RWPE2 (cell line): ENCODE measurements at regions not wholly inside any gene's neighbourhood (a gene's known extent, or its start where the extent isn't known, plus 50 kb on each side); places are given as distances from the start of the nearest gene placed in this dataset.
"Not testable (repeated sequence)": the region's sequence is repeated elsewhere in the genome, so short reads cannot be mapped to it uniquely, and the experiment has no call there.

ENCODE experiments used
- ATAC-seq: fragments of 200-7000 bp; cut with Tn5 transposase; 3 replicates; pipeline ENCODE4 v1.9.1; 2021; ENCODE audit warnings: low read depth
- DNase-seq: peaks from one replicate; pipeline ENCODE4 v3.0.0-alpha.2; 2020; ENCODE audit warnings: low spot score
- H3K27ac ChIP-seq: fragments of 450-650 bp; 2 replicates; pipeline ENCODE4 v1.5.1; 2017; ENCODE audit warnings: mild to moderate bottlenecking; ENCODE audit not compliant: poor library complexity, severe bottlenecking
- H3K27me3 ChIP-seq: fragments of 250-450 bp; sonication (Bioruptor Pico); 2 replicates; pipeline ENCODE4 v1.5.1; 2021; ENCODE audit warnings: mild to moderate bottlenecking, moderate library complexity; ENCODE audit not compliant: insufficient read depth, poor library complexity, severe bottlenecking
- H3K36me3 ChIP-seq: fragments of 250-450 bp; sonication (Bioruptor Pico); 2 replicates; pipeline ENCODE4 v1.5.1; 2020; ENCODE audit warnings: low read depth, mild to moderate bottlenecking, moderate library complexity
- H3K4me1 ChIP-seq: fragments of 250-450 bp; sonication (Bioruptor Pico); 2 replicates; pipeline ENCODE4 v1.5.1; 2021; ENCODE audit warnings: mild to moderate bottlenecking, moderate library complexity; ENCODE audit not compliant: insufficient read depth, poor library complexity, severe bottlenecking
- H3K4me3 ChIP-seq: fragments of 250-450 bp; sonication (Bioruptor Pico); 2 replicates; pipeline ENCODE4 v1.5.1; 2021; ENCODE audit warnings: mild to moderate bottlenecking, moderate library complexity; ENCODE audit not compliant: severe bottlenecking
- H3K9me3 ChIP-seq: fragments of 250-450 bp; sonication (Bioruptor Pico); 2 replicates; pipeline ENCODE4 v1.5.1; 2021; ENCODE audit warnings: mild to moderate bottlenecking, moderate library complexity; ENCODE audit not compliant: severe bottlenecking
- CTCF ChIP-seq: fragments of 450-650 bp; IDR thresholded peaks from one replicate; pipeline ENCODE4 v1.5.1; 2017; ENCODE audit warnings: mild to moderate bottlenecking, moderate library complexity; ENCODE audit not compliant: poor library complexity, severe bottlenecking

- not testable (repeated sequence) for H3K4me3 ChIP-seq, H3K4me1 ChIP-seq, DNase-seq, H3K36me3 ChIP-seq, H3K27ac ChIP-seq, ATAC-seq, H3K9me3 ChIP-seq, H3K27me3 ChIP-seq
These were observed 54.1 kb upstream of the USP14 start for GRCh38 chr18:104264-104663.

- DNase-seq, H3K4me1 ChIP-seq, H3K4me3 ChIP-seq, H3K27me3 ChIP-seq, H3K36me3 ChIP-seq, ATAC-seq, H3K27ac ChIP-seq, H3K9me3 ChIP-seq: not testable (repeated sequence)
These were observed 53.0 kb upstream of the USP14 start for GRCh38 chr18:105161-106053.

GRCh38 chr18:106054-106851, 52.1 kb upstream of the USP14 start:
- not testable (repeated sequence) for DNase-seq, ATAC-seq, H3K9me3 ChIP-seq, H3K27ac ChIP-seq, H3K4me1 ChIP-seq, H3K27me3 ChIP-seq, H3K4me3 ChIP-seq, H3K36me3 ChIP-seq

GRCh38 chr18:106868-107384, 51.4 kb upstream of the USP14 start:
- not testable (repeated sequence) for H3K27ac ChIP-seq, ATAC-seq, H3K4me3 ChIP-seq, H3K9me3 ChIP-seq, H3K36me3 ChIP-seq, H3K4me1 ChIP-seq, DNase-seq, H3K27me3 ChIP-seq

GRCh38 chr18:107464-107863, 50.9 kb upstream of the USP14 start:
- not testable (repeated sequence) for H3K9me3 ChIP-seq, H3K27ac ChIP-seq, ATAC-seq, DNase-seq, H3K4me3 ChIP-seq, H3K4me1 ChIP-seq, H3K27me3 ChIP-seq, H3K36me3 ChIP-seq
- TF ChIP-seq CTCF, result peak; percentile 7

- H3K9me3 ChIP-seq, H3K4me1 ChIP-seq, DNase-seq, H3K36me3 ChIP-seq, H3K4me3 ChIP-seq, H3K27ac ChIP-seq, H3K27me3 ChIP-seq: not testable (repeated sequence)
- peak; percentile 54 for ATAC-seq
These were observed 50.3 kb upstream of the USP14 start for GRCh38 chr18:107947-108664.
